Prostate gland (tissue), 2 donors: ENCODE measurements at regions not wholly inside any gene's neighbourhood (a gene's known extent, or its start where the extent isn't known, plus 50 kb on each side); places are given as distances from the start of the nearest gene placed in this dataset.

Experiments used
- POLR2AphosphoS5 ChIP-seq: sonication (generic); formaldehyde crosslinking; IDR thresholded peaks from one replicate; pipeline ENCODE4 v1.6.1; 2017; ENCODE audit warnings: antibody characterized with exemption
- TF ChIP-seq, protein P1 (sequence below), 4 experiments: fragments of 200-600 bp in 2 of 4; fragments of 450-650 bp in 2 of 4; sonication (generic) in 2 of 4; IDR thresholded peaks; 1 replicate in 3 of 4; 2 replicates in 1 of 4; pipeline ENCODE4 v1.5.1; 2016 to 2019; ENCODE audit warnings: antibody characterized with exemption in 4 of 4, mild to moderate bottlenecking in 2 of 4, moderate library complexity in 2 of 4

DNA sequence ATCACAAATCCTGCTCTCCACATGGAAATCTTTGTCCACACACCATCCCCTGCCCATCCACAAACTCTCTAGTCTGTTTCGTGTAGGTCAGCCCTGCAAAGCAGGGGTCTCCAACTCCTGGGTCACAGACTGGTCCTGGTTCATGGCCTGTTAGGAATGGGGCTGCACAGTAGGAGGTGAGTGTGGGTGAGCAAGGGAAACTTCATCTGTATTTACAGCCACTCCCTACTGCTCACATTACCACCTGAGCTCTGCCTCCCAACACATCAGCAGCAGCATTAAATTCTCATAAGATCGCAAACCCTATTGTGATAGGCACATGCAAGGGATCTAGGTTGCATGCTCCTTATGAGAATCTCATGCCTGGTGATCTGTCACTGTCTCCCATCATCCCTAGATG, 242.1 kb downstream of the FGFR2 start:
- TF ChIP-seq POLR2AphosphoS5 = no peak
- TF ChIP-seq, protein P1, sequence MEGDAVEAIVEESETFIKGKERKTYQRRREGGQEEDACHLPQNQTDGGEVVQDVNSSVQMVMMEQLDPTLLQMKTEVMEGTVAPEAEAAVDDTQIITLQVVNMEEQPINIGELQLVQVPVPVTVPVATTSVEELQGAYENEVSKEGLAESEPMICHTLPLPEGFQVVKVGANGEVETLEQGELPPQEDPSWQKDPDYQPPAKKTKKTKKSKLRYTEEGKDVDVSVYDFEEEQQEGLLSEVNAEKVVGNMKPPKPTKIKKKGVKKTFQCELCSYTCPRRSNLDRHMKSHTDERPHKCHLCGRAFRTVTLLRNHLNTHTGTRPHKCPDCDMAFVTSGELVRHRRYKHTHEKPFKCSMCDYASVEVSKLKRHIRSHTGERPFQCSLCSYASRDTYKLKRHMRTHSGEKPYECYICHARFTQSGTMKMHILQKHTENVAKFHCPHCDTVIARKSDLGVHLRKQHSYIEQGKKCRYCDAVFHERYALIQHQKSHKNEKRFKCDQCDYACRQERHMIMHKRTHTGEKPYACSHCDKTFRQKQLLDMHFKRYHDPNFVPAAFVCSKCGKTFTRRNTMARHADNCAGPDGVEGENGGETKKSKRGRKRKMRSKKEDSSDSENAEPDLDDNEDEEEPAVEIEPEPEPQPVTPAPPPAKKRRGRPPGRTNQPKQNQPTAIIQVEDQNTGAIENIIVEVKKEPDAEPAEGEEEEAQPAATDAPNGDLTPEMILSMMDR (IDR thresholded peaks at IDR 0.05) = no peak
